ENCODE measurements at regions not wholly inside any gene's neighbourhood (a gene's known extent, or its start where the extent isn't known, plus 50 kb on each side); places are given as distances from the start of the nearest gene placed in this dataset.

GRCh38 chr6:87921034-87921433 lies 126.6 kb upstream of the SPACA1 start:
- Histone ChIP-seq H3K9me3 (ENCODE audit: control insufficient read depth, low read length) (peaks cover 9% of the 10 kb centered on the region), H3K9ac (ENCODE audit: extremely low read depth, low read length, poor library complexity, severe bottlenecking) (no peak overlapping the region), H3K4me1 (ENCODE audit: control insufficient read depth, insufficient read depth, low read length) (no peaks in the 10 kb centered on the region), H3K36me3 (ENCODE audit: control insufficient read depth, insufficient read depth, low read length) (no peaks in the 10 kb centered on the region), H3K27ac (ENCODE audit: low read depth, low read length) (no peak overlapping the region), H3K27me3 (ENCODE audit: control insufficient read depth, insufficient read depth, low read length, poor library complexity, severe bottlenecking) (no peaks in the 10 kb centered on the region), H3K4me3 (ENCODE audit: low read length) (no peak overlapping the region)
- no peak for DNase-seq
- Mint-ChIP-seq H3K4me1 (peaks cover 13% of the 10 kb centered on the region), H3K27ac (no peak overlapping the region), H3K4me3 (no peak overlapping the region), H3K27me3 (ENCODE audit: insufficient read depth) (no peaks in the 10 kb centered on the region), H3K9me3 (peaks cover 7% of the 10 kb centered on the region), H3K36me3 (ENCODE audit: low read depth) (no peaks in the 10 kb centered on the region)
- 98 to 100% methylated on average over 1 of the region's 1 CpG for WGBS, 2 experiments (ENCODE audit: insufficient coverage in 1 of 2, insufficient read length in 1 of 2)
- no peak for TF ChIP-seq CTCF (conservative IDR thresholded peaks at IDR 0.05)

GRCh38 chr6:87920245-87920644 lies 127.4 kb upstream of the SPACA1 start:
- WGBS, 2 experiments (ENCODE audit: insufficient coverage in 1 of 2, insufficient read length in 1 of 2): 95% methylated on average over 3 of the region's 3 CpGs; no CpG with 5 or more reads in 1 of the 2 experiments

GRCh38 chr6:87919416-87919815 lies 128.2 kb upstream of the SPACA1 start:
- H3K9me3 Mint-ChIP-seq: peaks cover 11% of the 10 kb centered on the region
- no peaks in the 10 kb centered on the region for H3K36me3 ChIP-seq (ENCODE audit: control insufficient read depth, insufficient read depth, low read length)
- H3K27me3 Mint-ChIP-seq (ENCODE audit: insufficient read depth): no peaks in the 10 kb centered on the region
- H3K9ac ChIP-seq (ENCODE audit: extremely low read depth, low read length, poor library complexity, severe bottlenecking): no peak overlapping the region
- H3K36me3 Mint-ChIP-seq (ENCODE audit: low read depth): no peaks in the 10 kb centered on the region
- H3K4me1 ChIP-seq (ENCODE audit: control insufficient read depth, insufficient read depth, low read length): no peaks in the 10 kb centered on the region
- H3K4me3 ChIP-seq (ENCODE audit: low read length): no peak overlapping the region
- no peak for DNase-seq
- H3K9me3 ChIP-seq (ENCODE audit: control insufficient read depth, low read length): peaks cover 12% of the 10 kb centered on the region
- H3K27ac ChIP-seq (ENCODE audit: low read depth, low read length): no peak overlapping the region
- no peak overlapping the region for H3K27ac Mint-ChIP-seq
- H3K4me1 Mint-ChIP-seq: peaks cover 13% of the 10 kb centered on the region
- no peak for TF ChIP-seq CTCF (conservative IDR thresholded peaks at IDR 0.05)
- H3K27me3 ChIP-seq (ENCODE audit: control insufficient read depth, insufficient read depth, low read length, poor library complexity, severe bottlenecking): no peaks in the 10 kb centered on the region
- H3K4me3 Mint-ChIP-seq: no peak overlapping the region
- WGBS, 2 experiments (ENCODE audit: insufficient coverage in 1 of 2, insufficient read length in 1 of 2): 96 to 100% methylated on average over 1 of the region's 1 CpG

More at GRCh38 chr6:87920245-87920644, 127.4 kb upstream of the SPACA1 start:
- peaks cover 13% of the 10 kb centered on the region for H3K4me1 Mint-ChIP-seq
- Histone ChIP-seq H3K9me3 (ENCODE audit: control insufficient read depth, low read length) (peaks cover 12% of the 10 kb centered on the region), H3K36me3 (ENCODE audit: control insufficient read depth, insufficient read depth, low read length) (no peaks in the 10 kb centered on the region), H3K27me3 (ENCODE audit: control insufficient read depth, insufficient read depth, low read length, poor library complexity, severe bottlenecking) (no peaks in the 10 kb centered on the region), H3K27ac (ENCODE audit: low read depth, low read length) (no peak overlapping the region), H3K9ac (ENCODE audit: extremely low read depth, low read length, poor library complexity, severe bottlenecking) (no peak overlapping the region), H3K4me3 (ENCODE audit: low read length) (no peak overlapping the region), H3K4me1 (ENCODE audit: control insufficient read depth, insufficient read depth, low read length) (no peaks in the 10 kb centered on the region)
- no peak overlapping the region for H3K27ac Mint-ChIP-seq
- H3K4me3 Mint-ChIP-seq: no peak overlapping the region
- no peaks in the 10 kb centered on the region for H3K27me3 Mint-ChIP-seq (ENCODE audit: insufficient read depth)
- no peaks in the 10 kb centered on the region for H3K36me3 Mint-ChIP-seq (ENCODE audit: low read depth)
- peaks cover 11% of the 10 kb centered on the region for H3K9me3 Mint-ChIP-seq
- no peak for DNase-seq
- no peak for TF ChIP-seq CTCF (conservative IDR thresholded peaks at IDR 0.05)

All from endodermal cell (in vitro differentiated cells).